C1 segment of cervical spinal cord (tissue), 14 donors: ENCODE measurements at regions not wholly inside any gene's neighbourhood (a gene's known extent, or its start where the extent isn't known, plus 50 kb on each side); places are given as distances from the start of the nearest gene placed in this dataset.

Experiments
- DNase-seq, 14 donors: peaks; one replicate each; lab custom pipeline; 2025; lab: John Stamatoyannopoulos, UW

DNA sequence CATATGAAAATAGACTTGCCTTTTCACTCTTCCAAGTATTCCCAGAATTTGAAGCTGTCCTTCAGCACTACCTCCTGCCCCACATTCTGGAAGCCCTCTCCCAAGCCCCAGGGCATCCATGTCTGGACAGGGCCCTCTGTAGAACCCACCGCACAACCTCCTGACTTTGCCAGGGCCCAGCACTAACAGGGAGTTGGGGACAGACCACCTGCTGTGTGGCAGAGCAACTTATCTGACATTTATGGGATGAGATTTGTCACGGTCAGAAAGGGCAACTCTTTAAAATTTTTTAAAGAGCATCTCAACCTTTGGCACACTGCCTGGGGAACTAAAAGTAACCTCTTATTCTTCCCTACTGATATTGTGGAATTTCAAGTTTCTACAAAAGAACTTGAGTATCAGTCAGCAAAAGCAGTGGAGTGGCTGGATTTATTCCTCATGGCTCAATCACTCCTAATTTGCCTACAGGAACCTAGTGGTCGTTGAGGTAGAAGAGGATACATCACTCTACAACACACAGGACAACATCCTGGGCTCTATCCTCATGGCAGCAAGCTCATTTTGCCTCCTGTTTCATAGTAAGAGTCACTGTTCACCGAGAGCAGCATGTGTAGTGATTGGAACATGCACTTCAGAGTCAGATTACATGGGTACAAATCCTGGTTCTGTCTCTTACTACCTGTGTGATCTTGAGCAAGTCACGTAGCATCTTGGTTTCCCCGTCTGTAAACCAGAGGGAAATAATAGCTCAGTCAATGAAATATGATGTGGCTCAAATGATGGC is 285.3 kb downstream of the ENC1 start:
- no peak for DNase-seq

- DNase-seq: no peak
Observed at GRCh38 chr5:74352256-74352655, 288.3 kb downstream of the ENC1 start.

- no peak for DNase-seq
Observed at GRCh38 chr5:74342948-74343682, 297.4 kb downstream of the ENC1 start.

DNA sequence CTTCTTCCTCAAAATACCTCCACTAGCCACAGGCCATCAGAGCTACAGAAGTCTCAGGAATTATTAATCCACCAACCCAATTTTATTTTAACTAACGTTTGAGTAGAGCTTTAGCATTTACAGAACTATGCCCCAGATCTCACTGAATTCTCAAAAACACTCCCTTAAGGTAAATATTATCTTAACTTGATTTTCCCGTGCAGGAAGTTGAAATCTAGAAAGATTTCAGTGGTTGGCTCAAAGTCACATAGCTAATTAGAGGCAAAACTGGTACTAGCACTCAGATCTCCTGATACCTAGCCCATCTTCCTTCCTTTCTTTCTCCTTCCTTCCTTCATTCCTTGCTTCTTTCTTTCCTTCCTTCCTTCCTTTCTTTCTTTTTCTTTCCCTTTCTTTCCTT is 298.3 kb downstream of the ENC1 start:
- DNase-seq: no peak

DNA sequence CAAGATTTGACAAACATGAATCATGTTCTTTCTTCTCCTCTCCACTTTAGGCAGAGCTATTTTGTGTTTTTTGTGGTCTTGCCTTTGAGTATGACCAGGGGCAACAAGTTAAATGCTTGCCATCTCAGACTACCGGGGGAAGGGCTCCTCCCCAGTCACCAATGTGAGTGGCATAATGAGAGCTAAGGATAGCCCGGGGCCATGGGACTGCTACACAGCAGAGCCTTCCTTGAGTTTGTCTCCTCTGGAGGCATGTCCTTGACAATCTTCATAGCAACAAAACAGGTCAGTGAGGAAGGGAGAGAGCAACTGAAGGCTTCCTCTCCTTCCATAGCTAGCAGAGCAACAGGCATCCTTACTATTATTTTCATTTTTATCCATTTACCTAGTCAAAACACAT is 299.3 kb downstream of the ENC1 start:
- DNase-seq: no peak

- DNase-seq: no peak
Observed at GRCh38 chr5:74340476-74340875, 300.1 kb downstream of the ENC1 start.

GRCh38 chr5:74337984-74338310 is 302.6 kb downstream of the ENC1 start:
- DNase-seq: no peak

DNA sequence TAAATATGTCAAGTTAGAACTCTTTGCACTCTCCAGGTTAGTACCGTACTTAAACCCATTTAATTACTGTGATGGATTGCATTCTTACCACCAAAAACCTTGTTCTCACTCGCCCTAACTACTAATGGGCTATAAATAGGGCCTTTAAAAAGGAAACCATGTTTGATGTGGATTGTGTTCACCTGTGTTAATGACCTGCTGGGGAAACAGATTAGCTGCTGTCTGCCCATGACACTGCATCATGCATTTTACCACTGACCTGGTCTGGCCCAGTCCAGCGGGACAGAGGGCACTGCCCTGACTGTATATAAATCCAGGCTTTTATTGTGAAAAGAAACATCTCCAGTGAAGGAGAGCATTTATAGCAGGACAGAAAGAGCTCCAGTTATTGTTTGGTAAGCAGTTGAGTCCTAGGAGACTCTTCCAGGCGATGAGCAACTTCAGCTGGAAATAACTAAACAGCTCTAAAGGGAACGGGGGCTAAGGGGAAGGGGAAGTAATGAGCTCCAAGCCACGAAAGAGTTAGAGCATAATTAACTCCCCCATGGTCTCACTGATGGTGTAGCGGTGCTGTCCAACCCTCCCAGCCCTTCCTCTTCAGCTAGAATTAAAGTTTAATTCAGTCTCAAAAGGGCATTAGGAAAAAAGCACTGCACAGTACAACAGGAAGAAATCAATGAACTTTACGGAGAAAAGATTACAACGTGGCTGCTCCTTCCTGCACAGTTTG is 303.1 kb downstream of the ENC1 start:
- no peak for DNase-seq

- no peak for DNase-seq
Observed at GRCh38 chr5:74336297-74336696, 304.2 kb downstream of the ENC1 start.

DNA sequence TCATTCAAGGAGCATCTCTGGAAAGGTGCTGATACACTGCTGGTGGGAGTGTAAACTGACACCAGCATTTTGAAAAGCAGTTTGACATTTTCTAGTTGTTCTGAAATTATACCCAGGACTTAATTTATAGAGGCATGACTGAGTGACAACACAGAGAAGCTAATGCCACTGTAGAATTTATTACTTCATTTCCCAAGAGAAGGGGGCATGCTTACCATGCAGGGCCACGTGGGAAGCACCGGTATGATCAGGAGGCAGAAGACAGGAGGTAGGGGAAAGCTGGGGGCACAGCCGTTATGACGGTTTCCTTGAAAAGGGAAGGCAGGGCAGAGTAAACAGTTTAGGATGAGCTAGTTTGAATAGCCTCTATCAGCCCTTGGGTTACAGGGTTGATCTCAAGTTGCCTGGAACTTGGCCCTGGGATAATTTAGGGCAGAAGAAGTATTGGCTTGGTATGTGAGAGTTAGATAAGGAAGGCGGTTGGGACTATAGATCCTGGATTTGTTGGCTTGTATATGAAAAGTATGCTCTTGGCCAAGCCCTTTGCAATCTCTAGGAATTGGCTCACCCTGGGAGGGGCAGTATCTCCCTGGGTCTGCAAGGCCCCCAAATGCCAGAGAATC is 305.7 kb downstream of the ENC1 start:
- no peak for DNase-seq

GRCh38 chr5:74334062-74334761 is 306.3 kb downstream of the ENC1 start:
- no peak for DNase-seq

- no peak for DNase-seq
Observed at GRCh38 chr5:74333430-74333829, 307.1 kb downstream of the ENC1 start.

- no peak for DNase-seq
Observed at GRCh38 chr5:74332682-74333081, 307.8 kb downstream of the ENC1 start.

GRCh38 chr5:74332006-74332405 is 308.5 kb downstream of the ENC1 start:
- no peak for DNase-seq

- DNase-seq: no peak
Observed at GRCh38 chr5:74328221-74328630, 312.3 kb downstream of the ENC1 start.

DNA sequence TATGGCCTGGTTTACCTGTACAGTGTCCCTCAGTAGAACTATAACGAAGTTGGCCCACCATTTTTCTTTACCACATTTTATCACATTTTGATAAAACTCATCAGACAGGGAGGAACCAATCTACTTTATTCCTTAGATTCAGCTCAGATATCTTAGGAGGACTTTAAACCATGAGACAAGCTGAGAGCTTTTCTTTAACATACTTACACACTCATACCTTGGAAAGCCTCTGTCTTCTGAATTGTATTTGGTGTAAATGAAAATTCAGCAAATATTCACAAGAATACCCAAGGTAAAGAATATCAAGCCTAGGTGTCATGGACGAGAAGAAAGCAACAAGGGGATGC is 313.2 kb downstream of the ENC1 start:
- DNase-seq: no peak

DNA sequence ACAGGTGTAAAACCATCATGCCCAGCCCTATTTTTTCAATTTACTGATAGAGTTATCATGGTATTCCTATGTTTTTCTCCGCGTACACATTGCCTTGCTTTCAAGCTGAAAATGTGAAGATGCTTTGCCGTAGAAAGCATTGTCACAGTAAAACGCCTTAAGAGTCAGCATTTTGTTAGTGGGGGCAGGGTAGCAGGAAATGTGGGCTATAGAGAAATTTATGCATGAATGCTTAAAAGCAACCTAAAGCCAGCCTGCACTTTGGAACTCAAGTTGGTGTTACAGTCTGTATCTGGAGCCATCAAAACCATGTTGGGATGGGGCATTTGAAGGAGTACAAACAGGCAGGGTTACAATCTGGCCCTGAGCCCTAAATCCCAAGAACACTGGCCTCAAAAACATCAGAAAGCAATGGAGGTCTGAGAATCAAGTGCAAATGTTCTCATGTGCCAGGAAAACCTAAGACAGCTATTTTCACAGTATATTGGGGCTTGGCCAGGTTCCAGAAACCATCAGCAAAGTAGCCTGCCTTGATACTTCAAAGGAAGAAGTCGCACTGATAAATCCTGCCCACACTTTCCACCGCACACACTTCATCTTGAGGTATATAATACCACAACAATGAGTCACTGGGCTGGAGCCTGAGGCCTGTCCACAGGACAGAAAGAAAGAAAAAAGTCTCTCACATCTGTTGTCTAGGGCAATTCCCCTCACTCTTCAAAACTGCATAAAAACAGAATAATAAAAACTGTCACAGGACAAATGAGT is 313.8 kb downstream of the ENC1 start:
- DNase-seq: no peak

DNA sequence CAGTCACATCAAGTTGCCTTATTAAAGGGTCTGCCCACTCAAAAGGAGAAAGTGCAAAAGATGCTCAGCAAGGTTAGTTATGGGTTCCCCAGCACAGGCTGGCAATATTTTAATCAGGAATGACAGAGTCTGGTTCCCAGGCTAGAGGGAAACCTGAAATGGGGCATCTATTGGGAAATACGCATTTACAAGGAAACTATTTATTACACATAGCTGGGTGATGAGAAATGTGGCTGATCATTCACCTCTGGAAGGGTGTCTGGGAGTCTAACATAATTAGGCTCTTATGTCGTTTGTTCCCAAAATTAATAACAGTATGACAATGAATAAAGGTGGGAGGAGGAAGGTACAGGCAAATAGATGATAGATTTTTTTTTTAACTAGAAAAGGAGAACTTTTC is 314.7 kb downstream of the ENC1 start:
- no peak for DNase-seq

DNA sequence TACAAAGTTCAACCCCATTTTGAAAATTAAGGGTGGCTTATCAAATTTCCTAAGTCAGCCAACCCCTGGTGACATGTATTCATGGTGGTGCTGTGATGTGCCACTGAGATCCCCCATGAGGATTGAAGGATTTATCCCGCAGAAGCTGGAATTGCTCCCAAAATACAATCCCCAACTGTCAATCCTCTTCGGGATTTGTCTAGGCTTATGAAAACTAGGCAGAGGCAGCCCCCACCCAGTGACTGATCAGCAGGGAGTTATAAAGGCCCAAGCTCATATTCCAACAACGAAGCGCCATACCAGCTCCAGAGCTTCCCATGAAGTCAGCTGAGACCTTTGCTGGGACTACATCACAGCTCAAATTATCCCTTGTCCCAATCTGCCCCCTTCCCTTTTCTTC is 316.0 kb downstream of the ENC1 start:
- no peak for DNase-seq

DNA sequence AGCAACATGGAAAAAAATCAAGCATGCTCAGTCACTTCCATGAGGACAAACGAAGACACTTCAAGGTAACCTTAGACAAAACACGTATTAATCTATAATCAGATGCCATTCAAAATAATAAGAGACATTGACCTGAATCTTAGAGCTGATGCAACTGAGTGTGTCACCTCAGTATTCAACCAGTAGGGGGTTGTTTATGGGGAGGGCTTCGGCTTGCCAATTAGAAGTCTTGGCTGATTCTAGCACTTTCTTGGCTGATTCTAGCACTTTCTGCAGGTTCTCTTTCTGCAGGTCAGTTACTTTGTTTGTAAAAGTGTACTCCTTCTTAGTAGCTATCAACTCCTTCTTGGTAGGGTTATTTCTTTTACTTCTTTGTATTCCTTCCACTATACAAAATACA is 317.6 kb downstream of the ENC1 start:
- DNase-seq: no peak

- DNase-seq: no peak
Observed at GRCh38 chr5:74322191-74322590, 318.3 kb downstream of the ENC1 start.
